AG04449 (cell line): ENCODE measurements at regions not wholly inside any gene's neighbourhood (a gene's known extent, or its start where the extent isn't known, plus 50 kb on each side); places are given as distances from the start of the nearest gene placed in this dataset.
A peak's percentile ranks its signal among the peaks of the same experiment; 100 is the strongest.

ENCODE experiments used
- CTCF ChIA-PET: fragments of 350-600 bp; formaldehyde crosslinking; extraction: SDS; loops from one replicate; lab custom pipeline; 2021; ENCODE audit warnings: antibody characterized with exemption; lab: Yijun Ruan, JAX
- POLR2A ChIA-PET: fragments of 400-600, 350-600 bp; formaldehyde crosslinking; extraction: SDS; loops from one replicate; lab custom pipeline; 2020; ENCODE audit warnings: antibody characterized with exemption, inconsistent platforms; lab: Yijun Ruan, JAX
- DNase-seq: peaks from one replicate; pipeline ENCODE4 v3.0.0-alpha.2; 2010; ENCODE audit warnings: low read depth, low spot score
- H3K4me3 ChIP-seq: 2 replicates; pipeline ENCODE4 v1.5.1; 2011; ENCODE audit warnings: low read depth, mild to moderate bottlenecking, control low read depth, low read length
- CTCF ChIP-seq: IDR thresholded peaks from one replicate; pipeline ENCODE4 v1.5.1; 2011; ENCODE audit warnings: mild to moderate bottlenecking, moderate library complexity, low read length, control low read depth, inconsistent platforms; ENCODE audit not compliant: insufficient read depth; ENCODE audit errors: missing control alignments

GRCh38 chr20:11255860-11256259 lies 582.1 kb upstream of the JAG1 start:
- H3K4me3 ChIP-seq, result no peak overlapping the region
- POLR2A ChIA-PET, result no interaction called here
- DNase-seq, result no peak
- CTCF ChIA-PET, result no interaction called here
- no peak for TF ChIP-seq CTCF

DNA sequence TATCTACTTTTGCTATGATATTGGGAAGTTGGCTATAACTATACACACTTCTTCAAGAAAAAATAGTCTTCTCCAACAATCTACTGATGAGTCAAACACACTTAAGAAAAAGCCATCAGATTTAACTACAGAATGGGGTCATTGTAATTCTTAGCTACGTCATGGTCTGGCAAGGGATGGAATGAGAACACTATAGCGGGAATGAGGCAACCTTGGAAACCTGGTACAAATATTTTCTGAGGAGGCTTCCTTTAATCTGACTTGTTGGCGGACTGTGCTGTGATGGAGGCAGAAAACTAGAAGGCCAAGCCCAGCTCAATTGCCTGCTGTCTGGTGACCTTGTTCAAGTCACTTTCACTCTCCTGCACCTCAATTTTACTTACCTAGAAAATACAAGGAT lies 586.8 kb upstream of the JAG1 start:
- TF ChIP-seq CTCF, result no peak
- ChIA-PET POLR2A (interaction anchor here (0.7 kb wide), 1 partner anchor 528 kb away, joined by 3 read pairs; no protein-coding TSS in a partner anchor), CTCF (interaction anchor here (1.0 to 2.9 kb wide), 2 partner anchors 53 to 56 kb away, joined by 3 to 11 read pairs; no protein-coding TSS in a partner anchor)
- peak; percentile 2 for DNase-seq
- no peak overlapping the region for H3K4me3 ChIP-seq

DNA sequence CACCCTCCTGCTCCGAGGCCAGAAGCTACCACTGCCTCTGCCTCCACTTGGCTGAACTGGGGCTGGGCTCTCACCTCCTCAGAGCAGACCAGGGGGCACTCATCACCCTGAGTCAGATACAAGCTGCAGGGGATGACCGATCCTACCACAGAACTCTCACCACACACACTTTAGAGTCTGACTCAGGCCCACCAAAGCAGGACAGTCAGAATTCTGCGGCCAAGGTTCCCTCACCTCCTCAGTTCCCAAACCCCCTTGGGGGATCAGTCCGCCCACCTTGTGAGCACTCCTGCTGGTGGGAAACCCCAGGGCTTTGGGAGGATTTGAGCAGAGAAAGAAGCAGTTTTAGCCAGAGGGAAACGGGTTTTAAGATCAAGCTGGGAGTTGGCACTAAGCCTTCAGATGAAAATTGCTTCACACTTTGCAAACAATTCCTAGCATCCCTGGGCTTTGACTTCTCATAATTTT lies 587.8 kb upstream of the JAG1 start:
- no peak overlapping the region for H3K4me3 ChIP-seq
- CTCF ChIA-PET, result interaction anchor here (0.6 to 2.9 kb wide), 5 partner anchors 20 to 709 kb away, joined by 3 to 11 read pairs (median 3); no protein-coding TSS in a partner anchor
- no peak for TF ChIP-seq CTCF
- peak; percentile 74 for DNase-seq
- POLR2A ChIA-PET, result interaction anchor here (1.1 kb wide), 2 partner anchors 26 to 793 kb away, joined by 3 to 4 read pairs; no protein-coding TSS in a partner anchor

DNA sequence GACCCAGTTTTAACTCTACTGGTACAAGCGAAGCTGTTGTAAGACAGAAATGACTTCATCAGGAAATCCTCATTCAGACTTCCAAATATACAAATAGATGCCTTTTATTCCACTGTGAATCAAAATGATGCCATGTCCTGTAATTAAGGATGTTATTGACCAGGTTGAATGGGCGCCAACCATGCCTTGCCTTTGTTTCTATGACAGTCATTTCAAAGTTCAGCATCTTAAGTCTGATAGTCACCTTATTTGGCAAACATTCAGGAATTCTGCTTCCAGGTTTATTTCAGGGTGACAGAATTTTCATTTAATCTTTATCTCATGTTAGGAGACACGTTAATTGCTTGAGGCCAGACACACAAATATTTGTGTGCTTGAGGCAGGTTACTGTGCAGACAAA lies 592.8 kb upstream of the JAG1 start:
- CTCF ChIA-PET, result interaction anchor here (1.0 to 2.4 kb wide), 5 partner anchors 62 to 714 kb away, joined by 3 to 13 read pairs (median 7); partner anchors contain the start of gene JAG1
- no peak for TF ChIP-seq CTCF
- no peak overlapping the region for H3K4me3 ChIP-seq
- no peak for DNase-seq
- POLR2A ChIA-PET, result interaction anchor here (1.4 kb wide), 1 partner anchor 284 kb away, joined by 5 read pairs; no protein-coding TSS in a partner anchor

DNA sequence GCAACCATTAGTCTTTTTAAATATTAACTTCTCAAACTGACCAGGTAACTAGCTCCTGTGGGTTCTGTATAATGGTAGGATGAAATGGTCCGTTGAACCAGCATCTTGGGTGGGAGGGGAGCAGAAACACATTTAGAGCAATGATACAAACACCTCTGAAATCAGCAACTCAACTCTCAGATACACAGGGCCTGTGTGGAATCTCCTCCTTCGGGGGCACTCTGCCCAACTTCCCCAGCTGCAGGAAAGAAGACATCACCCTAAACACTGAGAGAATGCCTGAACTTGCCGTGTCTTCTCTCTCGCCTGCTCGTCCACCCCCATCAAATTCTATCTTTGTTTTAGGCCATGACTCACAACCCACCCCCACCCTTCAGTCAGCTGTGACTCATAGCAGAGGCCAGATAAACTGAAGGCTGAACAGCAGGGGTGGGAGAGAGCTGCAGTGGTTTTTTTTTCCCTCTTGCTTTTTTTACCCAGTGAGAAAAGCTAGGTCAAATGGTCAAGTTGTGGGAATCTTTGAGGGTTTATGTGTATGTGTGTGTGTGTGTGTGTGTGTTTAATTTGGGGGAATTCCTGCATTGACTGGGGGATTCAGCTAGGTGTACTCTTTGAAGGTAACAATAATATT lies 593.4 kb upstream of the JAG1 start:
- no peak overlapping the region for H3K4me3 ChIP-seq
- POLR2A ChIA-PET, result interaction anchor here (0.6 to 1.4 kb wide), 3 partner anchors 60 to 342 kb away, joined by 4 to 5 read pairs (median 4); no protein-coding TSS in a partner anchor
- TF ChIP-seq CTCF, result peak; percentile 8
- CTCF ChIA-PET, result interaction anchor here (0.6 to 2.4 kb wide), 6 partner anchors 62 to 714 kb away, joined by 3 to 13 read pairs (median 6); partner anchors contain the start of gene JAG1
- peak; percentile 89 for DNase-seq

- CTCF ChIA-PET, result interaction anchor here (0.6 to 2.4 kb wide), 11 partner anchors 13 to 715 kb away, joined by 3 to 13 read pairs (median 4); partner anchors contain the start of gene JAG1
- TF ChIP-seq CTCF, result no peak
- no peak overlapping the region for H3K4me3 ChIP-seq
- DNase-seq, result no peak
- POLR2A ChIA-PET, result interaction anchor here (0.6 to 1.4 kb wide), 3 partner anchors 60 to 343 kb away, joined by 4 to 5 read pairs (median 4); no protein-coding TSS in a partner anchor
Observed at GRCh38 chr20:11267762-11268335, 594.0 kb upstream of the JAG1 start.
